Stimulated activated CD8-positive, alpha-beta memory T cell treated with anti-CD3 and anti-CD28 coated beads, Interleukin-15, amount 100 ng/mL, for 24 hours (primary cell): ENCODE measurements at regions not wholly inside any gene's neighbourhood (a gene's known extent, or its start where the extent isn't known, plus 50 kb on each side); places are given as distances from the start of the nearest gene placed in this dataset.
A peak's percentile ranks its signal among the peaks of the same experiment; 100 is the strongest.

Experiments
- DNase-seq: peaks from one replicate; pipeline ENCODE4 v3.0.0-alpha.2; 2020; ENCODE audit warnings: low read depth

DNA sequence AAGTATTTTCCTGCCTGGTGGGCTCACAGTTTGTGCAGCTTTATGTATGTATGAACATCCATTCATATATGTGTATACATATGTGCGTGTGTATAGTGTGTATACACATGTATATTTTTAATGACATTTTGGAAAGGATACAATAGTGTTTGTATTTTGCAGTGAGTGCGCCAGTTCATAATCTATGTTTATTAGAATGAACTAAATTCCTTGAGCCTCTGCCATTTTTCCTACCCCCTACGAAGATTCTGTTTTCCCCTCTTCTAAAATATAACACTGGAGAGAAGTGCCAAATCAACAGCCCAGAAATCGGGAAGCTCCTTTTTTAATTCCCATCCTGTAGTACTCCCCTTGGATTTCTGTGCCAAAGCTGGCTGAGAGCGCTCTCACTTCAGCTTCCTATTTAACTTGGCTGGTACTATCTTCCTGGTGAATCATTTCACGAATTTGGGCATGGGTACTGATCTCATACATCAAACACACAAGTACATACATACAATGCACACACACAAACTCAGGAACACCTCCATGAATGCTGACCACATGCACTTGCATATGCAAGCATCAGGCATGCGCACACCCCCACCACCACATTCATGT, 578.4 kb upstream of the WWC1 start:
- DNase-seq: no peak

DNA sequence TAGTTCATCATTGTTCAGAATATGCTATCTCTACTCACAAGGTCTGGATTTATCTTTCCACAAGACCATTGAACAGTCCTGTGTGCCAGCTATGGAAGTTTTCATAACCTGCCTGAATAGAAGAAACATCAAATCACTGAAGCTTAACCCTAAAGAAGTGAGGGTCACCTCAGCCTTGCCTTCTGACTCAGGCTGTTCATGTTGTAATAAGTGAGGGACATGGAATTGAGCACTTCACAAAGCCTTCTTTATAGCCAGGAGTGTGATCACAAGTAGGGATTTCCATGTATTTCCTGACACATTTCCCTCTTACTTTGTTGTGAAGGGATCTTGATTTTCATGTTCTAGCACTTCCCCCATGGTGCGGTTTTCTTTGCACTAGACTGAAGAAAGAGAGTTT, 577.5 kb upstream of the WWC1 start:
- no peak for DNase-seq

DNA sequence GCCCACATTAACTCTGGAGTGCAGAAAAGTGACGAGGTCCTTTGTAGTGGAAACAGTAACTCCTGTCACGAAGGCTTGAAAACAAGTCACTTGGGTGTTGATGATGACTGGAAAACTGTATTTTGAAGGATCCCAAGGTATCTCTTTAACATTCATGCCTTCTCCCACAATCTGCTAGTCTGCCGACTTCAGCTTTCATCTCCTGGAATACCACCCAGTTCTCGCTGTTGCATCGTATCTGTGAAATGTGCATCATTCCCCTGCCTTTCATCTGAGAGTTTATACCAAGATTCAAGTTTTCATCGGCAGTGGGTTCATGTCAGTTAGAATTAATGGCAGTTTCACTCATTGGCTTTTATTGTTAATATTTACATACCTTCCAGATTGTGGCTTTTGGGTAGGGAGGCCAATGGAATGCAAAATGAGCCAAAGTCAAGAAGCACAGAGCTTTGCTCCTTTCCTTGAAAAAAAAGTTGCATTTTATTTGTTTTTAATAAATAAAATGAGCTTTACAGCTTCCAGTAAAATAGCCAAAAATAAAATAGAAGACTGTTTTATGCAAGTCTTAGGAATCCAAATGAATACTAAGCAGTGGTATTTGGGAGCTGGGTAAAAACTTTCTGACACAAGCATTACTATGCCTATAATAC, 575.2 kb upstream of the WWC1 start:
- DNase-seq: no peak

DNA sequence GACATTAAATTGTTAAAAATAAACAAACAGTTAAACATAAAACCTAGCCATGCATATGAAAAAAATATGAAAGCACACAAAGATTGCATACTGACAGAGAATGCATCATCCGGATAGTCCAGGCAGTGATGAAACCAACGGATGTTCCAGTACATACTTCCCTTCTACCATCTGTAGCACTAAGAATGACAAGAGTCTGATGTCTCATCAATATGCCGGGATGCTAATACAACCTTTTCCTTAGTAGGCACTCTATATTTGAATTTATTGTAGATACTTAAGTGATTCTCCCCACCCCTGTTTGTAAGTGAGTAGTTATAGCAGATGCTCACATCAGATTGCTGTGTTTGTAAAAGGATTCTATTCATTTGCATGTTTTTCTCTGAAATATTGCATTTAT, 571.2 kb upstream of the WWC1 start:
- no peak for DNase-seq

DNA sequence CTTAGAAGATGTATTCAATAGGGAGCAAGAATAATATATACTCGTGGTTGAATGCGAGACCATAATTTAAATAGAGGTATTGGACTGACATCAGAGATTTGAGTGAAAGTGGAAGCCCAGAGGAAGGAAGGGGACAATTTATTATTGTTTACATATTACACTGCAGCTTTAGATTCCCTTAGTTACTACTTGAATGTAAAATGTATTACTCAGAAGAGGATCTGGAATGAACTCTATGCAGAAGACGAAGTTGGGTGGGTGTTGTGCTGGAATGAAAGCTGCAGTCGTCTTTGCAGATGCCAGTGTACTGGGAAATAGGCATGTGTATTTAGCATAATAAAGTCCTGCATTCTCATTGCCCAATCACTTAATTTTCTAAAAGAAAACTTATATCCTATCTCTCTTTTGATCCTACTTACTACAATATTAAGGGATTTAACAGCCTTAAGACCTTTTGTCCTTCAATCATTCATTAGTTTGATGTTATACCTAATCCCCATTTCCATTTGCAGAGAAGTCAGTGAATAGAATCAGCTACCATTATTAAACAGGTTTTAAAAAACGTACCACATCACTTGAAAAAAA, 570.7 kb upstream of the WWC1 start:
- DNase-seq: no peak

DNA sequence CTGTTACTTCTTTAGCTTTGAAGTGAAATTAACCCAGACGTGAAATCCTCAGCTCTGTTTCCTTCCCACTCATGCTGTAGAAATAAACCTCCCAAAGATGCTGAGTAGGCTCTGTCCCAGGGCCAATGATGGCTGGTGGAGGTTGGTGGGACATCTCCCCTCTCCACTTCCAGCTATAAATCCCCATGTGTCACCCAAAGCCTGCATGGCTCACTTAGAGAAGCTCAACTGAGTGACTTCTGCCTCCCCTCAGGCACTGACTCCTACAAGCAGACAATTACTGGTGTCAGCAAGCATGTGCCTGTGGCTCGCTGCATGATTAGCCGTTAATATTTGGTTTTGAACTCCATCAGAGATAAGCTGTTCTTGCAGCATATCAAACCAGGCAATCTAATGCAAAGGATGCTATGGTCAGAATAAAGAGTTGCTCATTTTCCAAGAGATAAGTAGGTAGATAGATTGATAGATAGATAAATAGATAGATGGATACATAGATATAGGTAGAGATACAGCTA, 569.5 kb upstream of the WWC1 start:
- no peak for DNase-seq

DNA sequence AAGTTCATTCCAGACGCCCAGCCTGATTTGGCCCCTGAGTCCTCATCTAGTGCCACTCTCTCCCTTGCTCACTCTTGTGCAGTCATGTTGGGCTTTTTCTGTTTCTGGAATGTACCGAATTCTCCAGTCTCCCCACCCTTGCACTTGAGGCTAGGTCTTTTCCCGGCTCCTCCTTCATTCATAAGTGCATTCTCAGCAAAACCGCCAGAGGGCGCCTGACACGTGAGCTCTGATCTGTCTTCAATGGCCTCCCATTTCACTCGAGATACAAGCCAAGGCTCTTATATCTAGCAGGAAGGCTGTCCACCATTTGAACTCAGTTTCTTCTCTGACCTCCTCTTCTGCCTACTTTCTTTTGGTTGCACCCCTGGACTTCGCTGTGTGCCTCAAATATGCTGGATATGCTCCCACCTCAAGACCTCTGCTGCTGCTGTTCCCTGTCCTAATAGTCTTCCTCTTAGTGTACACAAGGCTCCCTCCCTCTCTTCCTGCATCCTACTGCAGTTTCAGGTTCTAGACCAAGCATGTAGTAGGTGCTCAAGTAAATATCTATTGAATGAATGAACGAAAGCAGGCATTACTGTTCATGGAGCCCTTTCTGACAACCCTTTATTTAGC, 568.1 kb upstream of the WWC1 start:
- DNase-seq: peak; percentile 20

DNA sequence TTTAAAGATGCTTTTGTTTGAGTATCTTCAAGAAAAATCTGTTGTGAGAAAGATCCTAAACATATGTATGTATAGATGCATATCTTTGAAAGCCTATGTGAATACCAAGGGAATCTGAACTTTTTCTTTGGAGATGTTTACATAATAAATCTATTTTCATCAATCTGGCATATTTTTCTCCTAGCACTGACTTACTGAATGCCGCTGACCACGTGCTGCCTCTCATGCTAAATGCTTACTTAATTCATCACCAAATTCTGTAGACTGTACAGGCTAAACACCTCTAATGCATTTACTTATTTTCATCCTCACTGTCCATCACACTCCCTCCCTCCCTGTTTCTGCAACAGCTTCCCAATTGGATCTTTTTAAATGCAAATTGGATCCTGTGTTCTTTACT, 566.2 kb upstream of the WWC1 start:
- no peak for DNase-seq

DNA sequence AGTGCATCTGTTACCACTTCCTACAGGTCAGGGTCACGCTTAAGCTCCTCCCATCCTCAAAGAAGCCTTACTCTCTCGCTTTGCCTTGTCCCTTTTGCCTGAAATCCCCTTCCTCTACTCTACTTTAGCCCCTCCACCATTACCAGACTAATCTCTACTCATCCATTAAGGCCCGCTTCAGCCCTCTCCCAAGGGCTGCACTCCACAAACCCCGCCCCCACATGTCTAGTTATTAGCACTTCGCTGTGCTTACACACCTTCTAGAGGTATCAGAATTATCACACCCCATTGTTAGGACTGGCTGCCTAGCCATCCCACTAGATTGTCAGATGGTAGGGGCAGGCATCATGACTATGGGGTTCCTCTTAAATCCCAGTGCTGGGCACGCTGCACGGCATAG, 565.7 kb upstream of the WWC1 start:
- DNase-seq: no peak

DNA sequence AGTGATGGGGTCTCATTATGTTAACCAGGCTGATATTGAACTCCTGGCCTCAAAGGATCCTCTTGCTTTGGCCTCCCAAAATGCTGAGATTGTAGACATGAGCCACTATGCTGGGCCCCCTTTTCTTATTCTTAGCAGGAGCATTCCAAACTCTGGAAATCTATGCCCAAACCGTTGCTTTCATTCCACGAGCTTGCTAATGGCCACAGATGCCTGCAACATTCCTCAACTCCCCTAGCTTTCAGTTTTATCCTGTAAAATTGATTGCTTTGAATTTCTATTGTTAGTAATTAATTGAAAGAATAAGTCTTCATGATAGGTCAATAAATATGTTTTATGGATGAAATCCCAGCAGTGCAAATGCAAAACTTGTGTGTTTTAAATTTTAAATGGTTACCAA, 564.8 kb upstream of the WWC1 start:
- no peak for DNase-seq

DNA sequence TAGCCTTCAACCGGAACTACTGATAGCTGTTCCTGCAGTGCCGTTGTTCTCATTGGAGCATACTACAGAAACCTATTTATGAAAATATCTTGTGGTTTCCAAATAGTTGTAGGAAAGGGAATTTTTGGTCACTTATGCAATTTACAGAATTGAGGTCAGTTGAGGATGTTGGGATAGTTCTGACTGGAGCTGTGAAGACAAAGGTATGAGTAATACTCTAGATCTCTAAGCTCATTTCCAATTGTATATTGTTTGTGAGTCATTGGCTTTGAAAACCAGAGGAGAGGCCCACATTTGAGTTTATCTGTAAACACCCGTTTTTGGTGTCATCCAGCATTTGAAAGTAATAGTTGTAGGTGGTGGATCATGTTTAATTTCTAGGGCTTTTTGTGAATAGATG, 561.3 kb upstream of the WWC1 start:
- no peak for DNase-seq

DNA sequence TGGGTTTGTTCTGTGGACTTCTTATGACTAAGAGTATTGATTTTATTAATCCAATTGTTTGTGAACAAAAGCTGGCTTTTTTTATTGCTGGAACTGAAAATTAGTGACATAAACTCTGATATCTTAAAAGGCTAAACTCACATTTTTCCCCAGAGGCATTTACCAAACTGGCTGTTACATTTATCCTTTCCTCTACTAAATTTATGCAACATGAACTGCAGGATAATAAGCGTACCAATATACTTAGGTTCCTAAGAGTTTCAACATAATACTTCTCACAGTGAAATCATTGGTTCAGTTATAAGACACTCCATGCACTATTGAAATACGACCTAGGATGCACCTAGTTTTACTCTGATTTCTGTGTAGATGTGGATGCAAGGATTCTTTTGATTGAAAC, 560.8 kb upstream of the WWC1 start:
- DNase-seq: no peak

DNA sequence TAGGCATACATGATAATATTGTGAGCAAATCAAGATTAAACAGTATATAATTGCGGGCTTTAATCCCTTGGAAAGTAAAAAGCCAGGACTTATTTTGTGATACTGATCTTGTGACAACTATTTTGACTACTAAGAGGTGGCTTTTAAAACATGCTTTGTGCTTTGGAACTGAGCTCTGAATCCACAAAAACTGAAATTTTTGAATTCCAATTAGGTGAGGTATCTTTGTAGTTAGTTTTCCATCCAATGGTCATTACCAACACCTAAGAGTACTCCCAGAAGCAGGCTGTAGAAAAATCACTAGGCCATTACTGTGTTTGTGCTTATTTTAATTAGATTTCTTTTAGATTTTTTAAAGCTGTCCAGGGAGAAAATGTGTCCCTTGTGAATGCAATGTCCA, 559.5 kb upstream of the WWC1 start:
- no peak for DNase-seq

DNA sequence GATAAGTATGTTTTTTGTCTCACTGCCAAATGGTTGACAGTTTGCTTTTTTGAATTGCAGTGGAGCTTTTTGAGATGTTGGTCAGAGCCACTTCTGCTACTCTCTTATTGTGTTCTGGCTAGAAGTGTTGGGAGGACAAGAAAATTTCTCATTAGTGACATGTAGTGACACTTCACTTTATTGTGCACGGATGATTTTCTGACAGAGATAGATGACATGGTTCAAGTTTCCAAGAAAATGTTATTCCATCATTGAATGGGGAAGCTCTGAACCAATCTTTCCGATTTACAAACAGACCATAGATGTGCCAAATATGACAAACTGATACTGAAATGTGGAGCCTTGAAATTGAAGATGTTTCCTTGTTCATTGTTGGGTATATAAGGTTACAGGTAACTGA, 558.9 kb upstream of the WWC1 start:
- no peak for DNase-seq

DNA sequence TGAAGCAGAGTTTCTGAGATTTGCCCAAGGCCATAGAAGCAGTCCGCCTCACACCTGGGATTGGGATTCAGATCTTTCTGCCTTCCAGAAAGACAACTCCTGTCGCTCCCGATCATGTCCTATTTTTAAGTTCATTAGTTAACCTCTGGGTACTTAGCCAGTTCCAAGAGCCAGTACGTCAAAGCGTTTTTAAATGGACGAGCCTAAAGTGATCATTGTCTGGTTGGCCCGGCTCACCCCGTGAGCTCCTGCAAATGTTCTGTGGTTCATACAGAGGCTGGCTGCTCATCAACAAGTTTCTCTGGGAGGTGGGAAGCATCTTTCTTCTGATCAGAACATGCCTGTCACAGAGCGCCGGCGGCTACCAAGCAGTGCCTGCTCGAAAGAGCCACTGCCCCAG, 554.5 kb upstream of the WWC1 start:
- DNase-seq: no peak

DNA sequence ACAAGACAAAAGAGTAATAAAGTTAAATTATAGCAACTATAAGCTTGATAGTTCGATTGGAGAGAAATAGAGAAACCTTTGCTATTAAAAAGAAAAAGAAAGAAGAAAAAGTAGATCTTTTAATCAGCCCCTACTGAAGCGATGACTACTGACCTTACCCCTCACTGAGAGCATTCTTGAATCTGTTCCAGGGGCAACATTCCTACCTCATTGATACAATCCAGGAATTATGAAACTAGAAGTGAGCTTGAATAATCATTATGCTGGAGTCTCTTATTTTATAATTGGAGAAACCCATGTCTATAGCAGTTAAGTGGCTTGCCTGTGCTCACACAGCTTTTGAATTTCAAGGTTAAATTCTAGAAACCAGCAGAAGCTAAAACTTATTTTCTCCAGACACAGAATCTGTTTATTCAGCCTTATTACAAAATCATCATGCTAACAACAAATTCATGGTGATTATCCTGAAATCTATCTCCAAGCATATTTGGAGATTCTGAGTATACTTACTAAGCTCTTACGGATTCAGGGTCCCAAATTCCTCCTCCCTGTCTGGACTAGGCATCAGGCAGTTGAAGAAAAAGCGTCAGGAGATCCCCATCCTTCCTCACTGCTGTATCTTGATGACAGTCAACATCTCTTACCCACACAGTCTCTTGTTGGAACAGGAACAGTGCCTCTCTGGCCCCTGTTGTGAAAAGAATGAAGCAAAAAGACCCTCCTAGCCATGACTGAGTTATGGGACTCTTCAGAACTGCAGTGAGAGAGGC, 547.6 kb upstream of the WWC1 start:
- no peak for DNase-seq

DNA sequence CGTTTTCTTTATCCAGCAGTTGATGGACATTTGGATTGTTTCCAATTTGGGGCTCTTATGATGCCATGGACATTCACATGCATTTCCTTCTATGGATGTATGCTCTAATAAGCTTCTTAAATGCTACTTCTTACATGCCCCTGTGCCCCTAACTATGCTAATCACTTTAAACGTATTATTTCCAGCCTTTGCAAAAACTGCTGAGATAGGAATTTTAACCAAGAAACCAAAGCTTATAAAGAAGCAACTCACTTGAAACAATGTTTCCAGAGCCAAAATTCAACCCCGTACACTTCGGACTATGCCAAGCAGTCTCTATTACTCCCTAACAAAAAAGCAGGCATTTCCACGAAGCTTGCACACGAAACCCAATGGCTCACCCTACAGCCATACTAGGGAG, 545.6 kb upstream of the WWC1 start:
- no peak for DNase-seq

DNA sequence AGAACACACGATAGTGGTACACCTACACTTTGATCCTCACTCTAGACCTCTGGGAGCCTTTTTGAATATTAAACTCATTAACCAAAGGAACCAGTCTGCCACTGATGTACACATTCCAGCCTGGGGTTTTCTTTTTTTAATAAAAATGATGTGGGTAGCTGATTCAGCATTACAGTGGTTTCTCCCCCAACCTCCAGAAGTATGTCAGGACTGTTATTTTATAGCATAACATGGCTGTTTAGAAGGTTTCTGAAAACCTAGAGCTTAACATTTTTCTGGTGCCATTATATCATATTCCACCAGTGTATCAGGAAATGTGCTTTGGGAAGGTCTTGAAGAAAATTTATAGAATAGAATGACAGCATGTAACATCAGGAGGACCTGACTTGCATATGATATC, 540.9 kb upstream of the WWC1 start:
- DNase-seq: no peak

DNA sequence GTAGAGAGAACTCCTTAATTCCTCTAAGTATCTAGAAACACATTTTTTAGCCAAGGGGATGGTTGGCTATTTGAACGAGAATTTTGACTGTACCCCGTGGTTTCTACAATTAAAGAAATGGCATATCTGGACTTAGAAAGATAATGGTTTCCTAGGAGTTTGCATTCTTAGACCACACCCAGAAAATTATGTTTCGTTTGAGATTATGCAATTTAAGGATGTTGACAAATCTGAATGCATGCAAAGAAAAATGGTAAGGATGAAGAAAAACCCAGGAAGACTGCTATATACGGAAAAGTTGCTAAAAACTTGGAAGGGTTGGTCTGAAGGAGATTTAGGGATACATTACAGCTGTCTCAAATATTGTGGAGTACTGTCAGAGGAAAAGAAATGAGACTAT, 538.5 kb upstream of the WWC1 start:
- no peak for DNase-seq

DNA sequence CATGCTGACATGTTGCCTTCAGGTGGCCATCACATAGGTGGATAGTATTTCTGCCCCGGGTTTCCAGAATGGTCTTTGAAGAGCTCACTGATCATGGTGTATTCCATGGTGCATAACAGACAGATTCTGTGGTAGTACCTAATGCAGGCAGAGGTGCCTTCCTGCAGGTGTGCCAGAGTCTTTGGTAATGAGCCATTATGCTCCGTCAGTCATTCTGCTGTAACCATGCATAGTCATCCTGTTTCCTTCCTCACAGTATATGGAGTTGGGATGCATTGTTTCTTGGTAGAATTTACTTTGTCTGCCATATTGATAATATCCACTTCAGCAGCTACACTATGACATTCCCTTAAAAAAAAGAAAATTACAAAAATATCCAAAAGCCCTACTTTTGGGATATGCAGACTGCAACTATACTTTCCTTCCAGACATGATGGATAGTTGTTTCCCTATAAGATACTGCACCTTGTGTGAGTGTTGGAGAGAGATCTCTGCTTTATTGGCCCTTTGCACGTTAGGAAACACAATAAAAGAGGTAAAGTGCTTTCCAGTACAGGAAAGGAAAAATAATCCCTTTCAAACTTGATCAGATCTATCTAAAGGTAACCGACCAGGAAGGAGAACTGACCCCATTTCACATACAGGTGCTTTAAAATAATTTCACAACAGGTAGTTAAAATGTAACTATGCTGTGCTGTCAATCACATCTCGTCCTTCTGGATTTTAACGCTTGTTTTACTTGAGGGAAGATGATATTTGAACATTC, 537.5 kb upstream of the WWC1 start:
- no peak for DNase-seq

DNA sequence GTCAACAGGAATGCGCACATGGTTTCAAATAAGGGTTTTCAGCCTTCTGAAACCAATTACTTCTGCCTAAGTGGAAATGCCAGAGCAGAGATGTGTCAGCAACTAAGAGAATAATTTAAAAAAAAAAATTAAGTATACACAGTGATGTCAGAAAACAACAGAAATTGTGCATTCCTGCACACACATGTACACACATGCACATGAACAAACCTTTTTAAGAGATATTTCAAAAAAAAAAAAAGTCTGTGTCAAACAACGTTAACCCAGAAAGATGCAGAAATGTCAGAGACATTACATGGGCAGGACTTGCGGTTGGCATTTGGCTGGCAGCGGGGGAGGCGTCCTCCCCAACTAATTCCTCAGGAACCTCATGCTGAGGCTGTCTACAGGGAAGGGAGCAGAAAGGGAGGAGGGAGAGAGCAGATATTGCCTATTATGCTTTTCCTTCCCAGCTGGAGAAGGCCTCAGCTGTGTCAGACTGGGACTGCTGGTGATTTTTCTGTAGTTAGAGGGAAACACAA, 536.9 kb upstream of the WWC1 start:
- no peak for DNase-seq

DNA sequence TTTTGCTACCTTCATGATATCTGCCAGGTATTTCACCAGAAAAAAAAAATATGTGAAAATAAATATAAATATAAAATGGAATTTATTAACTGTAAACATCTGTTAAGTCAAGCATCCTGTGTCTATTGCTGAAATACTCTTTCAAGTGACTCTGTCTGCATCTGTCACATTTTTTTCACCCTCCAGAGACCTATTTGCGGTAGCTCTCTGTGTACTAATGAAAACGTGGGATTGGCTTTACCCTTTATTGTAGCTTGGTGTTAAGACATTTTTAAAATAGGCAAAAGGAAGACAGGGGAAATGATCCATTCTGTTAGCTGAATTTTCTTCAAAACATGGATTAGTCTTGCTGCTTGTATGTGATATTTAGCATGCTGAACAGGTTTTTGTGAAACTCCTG, 536.0 kb upstream of the WWC1 start:
- no peak for DNase-seq
